NCI-H128 (cell line): ENCODE measurements at regions not wholly inside any gene's neighbourhood (a gene's known extent, or its start where the extent isn't known, plus 50 kb on each side); places are given as distances from the start of the nearest gene placed in this dataset.
"Not testable (repeated sequence)": the region's sequence is repeated elsewhere in the genome, so short reads cannot be mapped to it uniquely, and the experiment has no call there.

Source experiments
- DNase-seq: peaks from one replicate; lab custom pipeline; 2025; ENCODE audit not compliant: unreplicated experiment; lab: John Stamatoyannopoulos, UW

DNA sequence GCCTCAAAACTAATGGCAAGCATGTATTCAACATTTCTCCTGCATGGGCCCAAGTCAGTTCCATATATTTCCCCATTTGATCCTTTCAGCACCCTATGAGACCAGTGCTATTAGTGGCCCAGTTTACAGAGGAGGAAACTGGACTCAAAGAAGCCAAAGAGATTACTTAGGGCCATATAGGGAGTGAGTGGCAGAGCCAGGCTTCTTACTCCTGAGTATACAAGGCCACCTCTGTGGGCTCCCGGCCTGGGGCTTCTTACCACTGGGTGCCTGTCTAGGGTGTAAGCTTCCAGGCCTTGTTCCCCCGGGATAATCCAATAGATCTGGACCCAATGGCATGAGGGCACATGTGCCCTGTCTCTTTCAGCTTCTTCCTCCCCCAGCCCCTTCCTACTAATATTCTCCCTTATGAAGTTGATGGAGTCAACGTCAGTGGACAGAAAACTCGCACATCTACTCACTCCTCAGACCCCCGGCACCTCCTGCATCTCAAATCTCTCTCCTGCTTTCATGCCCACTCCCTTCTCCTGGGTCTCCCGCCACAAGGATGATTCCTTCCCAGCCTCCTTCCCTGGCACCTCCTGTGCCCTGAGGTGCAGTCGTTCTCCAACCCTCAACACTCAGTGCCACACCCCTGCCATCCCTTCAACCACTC lies 222.6 kb downstream of the ANAPC1 start:
- no peak for DNase-seq

- no peak for DNase-seq
These were observed 221.8 kb downstream of the ANAPC1 start for GRCh38 chr2:111662039-111662770.

- no peak for DNase-seq
These were observed 221.1 kb downstream of the ANAPC1 start for GRCh38 chr2:111662771-111663470.

GRCh38 chr2:111663471-111664274 lies 220.3 kb downstream of the ANAPC1 start:
- DNase-seq: no peak

GRCh38 chr2:111664275-111664850 lies 219.6 kb downstream of the ANAPC1 start:
- DNase-seq: no peak

GRCh38 chr2:111665011-111665410 lies 219.0 kb downstream of the ANAPC1 start:
- DNase-seq: no peak

- no peak for DNase-seq
These were observed 218.4 kb downstream of the ANAPC1 start for GRCh38 chr2:111665551-111666116.

DNA sequence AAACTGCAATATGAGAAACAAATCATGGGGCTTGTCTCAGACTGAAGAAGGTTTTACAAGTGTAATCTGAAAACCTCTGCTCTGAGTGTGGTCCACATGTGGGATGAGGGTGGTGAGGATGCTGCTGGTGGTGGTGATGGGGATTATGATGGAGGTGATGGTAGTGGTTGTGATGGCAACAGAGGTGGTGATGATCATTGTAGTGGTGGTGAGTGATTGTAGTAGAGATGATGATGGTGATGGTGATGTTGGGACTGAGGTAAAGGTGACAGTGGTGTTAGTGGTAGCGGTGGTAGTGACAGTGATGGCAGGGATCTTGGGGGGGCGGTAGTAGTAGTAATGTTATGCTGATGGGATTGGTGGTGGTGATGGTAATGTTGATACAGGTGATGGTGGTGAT lies 217.8 kb downstream of the ANAPC1 start:
- DNase-seq: no peak

DNA sequence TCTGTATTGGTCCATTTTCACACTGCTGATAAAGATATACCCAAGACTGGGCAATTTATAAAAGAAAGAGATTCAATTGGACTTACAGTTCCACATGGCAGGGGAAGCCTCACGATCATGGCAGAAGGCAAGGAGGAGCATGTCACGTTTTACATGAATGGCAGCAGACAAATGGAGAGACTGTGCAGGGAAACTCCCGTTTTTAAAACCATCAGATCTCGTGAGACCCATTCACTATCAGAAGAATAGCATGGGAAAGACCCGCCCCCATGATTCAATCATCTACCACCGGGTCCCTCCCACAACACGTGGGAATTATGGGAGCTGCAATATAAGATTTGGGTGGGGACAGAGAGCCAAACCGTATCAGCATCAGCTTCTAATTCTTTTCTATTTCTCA lies 217.0 kb downstream of the ANAPC1 start:
- no peak for DNase-seq

- no peak for DNase-seq
These were observed 216.3 kb downstream of the ANAPC1 start for GRCh38 chr2:111667542-111668273.

DNA sequence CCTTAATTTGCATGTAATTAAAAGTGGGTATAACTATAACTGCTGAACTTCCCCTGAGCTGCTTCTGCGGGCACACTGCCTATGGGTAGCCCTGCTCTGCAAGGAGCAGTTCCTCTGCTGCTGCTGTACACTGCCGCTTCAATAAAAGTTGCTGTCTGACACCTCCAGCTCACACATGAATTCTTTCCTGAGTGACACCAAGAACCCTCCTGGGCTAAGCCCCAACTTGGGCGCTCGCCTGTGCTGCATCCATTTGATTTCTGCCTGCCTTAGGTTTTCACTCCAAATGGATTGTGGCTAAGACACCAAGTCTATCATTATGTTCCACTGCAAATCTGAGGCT lies 215.7 kb downstream of the ANAPC1 start:
- DNase-seq: no peak

DNA sequence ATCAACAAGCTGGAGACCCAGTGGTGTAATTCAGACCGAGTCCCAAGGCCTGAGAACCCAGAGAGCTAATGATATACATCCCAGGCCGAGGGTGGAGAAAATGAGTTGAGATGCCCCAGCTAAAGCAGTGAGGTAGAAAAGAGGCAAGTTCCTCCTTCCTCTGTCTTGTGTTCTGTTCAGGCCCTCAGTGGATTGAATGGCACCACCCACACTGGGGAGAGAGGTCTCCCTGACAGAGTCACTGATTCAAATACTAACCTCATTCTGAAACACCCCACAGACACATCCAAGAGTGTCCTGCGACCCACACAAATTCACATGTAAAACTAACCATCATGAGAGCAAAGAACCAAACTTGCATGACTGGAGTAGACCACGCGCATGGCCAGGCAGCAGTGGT lies 215.3 kb downstream of the ANAPC1 start:
- no peak for DNase-seq

DNA sequence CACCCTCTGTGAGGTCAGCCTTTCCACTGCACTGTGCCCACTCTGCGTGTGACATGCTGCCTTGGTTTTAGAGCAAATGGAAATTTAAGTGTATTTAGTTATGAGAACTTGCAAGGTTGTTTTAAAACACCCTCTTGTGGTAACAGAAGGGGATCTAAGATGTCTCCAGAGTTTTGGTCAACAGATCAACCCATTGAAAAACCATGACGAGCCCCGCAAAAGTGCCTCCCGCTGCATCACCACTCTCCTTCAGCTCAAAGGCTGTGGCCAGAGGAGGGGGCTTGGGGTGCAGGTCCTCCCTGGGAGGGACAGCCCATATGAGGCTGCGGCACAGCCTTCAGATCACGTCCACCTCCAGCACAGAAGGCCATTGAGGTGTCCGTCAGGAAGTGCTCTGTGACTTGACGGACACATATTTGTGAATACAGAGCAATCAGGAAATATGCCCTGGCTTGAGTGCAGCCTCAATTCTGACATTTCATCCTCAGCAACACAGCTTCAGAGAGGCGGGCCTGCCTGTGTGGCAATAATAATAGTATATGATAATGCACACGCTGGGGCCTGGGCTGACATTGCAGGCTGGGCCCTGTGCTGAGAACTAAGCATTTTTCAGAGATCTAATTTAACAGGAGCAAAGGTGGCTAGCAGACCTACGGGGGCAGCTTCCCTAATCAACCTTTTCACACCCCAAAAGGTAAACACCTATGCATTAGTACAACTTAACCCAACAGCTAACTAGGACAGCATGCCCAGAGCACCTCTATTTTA lies 213.9 kb downstream of the ANAPC1 start:
- DNase-seq: no peak

DNA sequence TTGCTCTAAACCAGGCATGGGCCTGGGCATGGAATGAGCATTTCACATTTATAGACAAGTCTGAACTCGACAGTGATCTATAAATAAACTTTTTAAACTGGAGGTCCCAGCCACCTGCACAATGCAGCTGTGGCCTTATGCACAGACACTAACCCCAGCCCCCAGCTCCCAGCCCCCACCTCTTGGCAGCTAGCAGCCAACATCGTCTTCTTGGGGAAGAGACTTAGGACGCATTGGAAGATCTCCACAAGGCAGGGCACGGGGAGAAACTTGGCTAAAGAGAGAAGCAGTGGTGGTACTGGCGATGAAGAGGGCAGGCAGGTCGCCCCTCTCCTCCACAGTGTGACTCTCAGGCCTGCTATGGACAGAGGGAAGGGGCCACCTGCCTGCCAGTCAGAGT lies 213.2 kb downstream of the ANAPC1 start:
- DNase-seq: no peak

DNA sequence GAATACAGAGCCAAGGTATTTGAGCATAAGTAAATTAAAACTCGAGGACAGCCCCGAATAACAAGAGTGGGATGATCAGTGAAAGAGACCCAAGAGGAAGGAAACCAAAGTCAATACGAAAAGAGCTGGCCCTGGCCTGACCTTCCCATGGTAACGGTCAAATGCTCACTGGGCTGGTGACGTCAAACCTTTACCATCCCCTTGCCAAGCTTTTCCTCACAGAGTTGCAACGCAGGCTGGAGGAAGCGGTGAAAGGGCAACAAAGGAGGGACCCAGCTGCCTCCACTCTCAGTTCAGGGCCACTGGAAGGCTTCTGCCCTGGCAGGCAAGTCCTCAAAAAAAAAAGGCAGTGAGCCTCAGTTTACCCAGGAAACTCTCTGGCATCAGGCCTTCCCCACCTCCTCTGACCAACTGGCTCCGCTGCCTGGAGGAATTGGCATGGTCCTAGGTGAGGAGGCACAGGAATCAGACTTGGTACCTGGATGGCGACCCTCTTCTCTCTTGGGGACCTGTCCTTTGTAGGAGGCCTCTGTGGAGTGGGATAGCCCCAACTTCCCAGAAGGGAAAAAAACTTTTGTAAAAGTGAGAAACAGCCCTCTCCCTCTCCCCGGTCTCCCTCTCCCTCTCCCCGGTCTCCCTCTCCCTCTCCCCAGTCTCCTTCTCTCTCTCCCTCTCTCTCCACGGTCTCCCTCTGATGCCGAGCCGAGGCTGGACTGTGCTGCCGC lies 212.4 kb downstream of the ANAPC1 start:
- DNase-seq: no peak

- DNase-seq: not testable (repeated sequence)
These were observed 211.4 kb downstream of the ANAPC1 start for GRCh38 chr2:111672641-111673040.

DNA sequence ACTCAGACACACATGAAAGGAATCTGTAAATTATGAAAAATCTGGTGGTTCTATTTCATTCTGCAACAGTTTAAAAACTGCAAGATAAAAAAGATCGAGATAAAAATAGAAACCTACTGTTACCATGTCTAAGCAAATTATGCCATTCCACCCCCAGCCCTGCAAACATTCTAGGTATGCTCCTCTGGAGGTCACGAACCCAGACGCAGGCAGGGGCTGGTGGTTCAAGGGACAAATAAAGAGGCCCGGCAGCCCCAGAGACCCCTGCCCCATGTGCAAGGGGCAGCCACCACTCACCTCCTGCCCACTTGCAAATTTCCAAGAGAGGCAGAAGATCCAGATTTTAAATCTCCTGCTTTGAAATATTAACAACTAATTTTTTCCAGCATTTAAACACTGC lies 210.5 kb downstream of the ANAPC1 start:
- DNase-seq: no peak

DNA sequence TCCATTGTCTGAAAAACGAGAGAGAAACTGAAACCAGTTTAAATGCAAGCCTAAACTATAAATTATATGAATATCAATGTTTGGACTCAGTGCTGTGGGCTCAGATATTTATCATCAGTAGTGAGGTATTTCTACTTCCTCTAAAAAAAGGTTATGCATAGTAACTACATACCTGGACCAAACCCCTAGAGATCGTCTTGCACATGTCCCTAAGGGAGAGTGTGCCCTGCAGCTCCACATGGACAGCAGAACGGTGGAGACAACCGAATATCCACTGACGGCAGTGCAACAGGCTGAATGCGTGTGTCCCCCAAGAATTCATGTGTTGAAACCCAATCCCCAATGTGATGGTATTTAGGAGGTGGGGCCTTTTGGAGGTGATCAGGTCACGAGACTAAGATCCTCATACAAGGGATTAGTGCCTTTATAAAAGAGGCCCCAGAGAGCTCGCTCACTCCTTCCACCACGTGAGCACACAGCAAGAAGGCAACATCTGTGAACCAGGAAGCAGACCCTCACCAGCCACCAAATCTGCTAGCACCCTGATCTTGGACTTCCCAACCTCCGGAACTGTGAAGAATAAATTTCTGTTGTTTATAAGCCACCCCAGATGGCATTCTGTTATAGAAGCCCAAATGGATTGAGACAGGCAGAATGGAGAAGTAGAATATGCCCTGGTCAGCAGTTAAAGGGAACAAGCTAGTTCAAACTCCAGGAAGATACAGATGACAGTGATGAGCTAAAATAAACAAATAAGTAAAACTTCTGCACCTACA lies 208.4 kb downstream of the ANAPC1 start:
- no peak for DNase-seq
